ENCODE measurements at regions not wholly inside any gene's neighbourhood (a gene's known extent, or its start where the extent isn't known, plus 50 kb on each side); places are given as distances from the start of the nearest gene placed in this dataset.
"Not testable (repeated sequence)": the region's sequence is repeated elsewhere in the genome, so short reads cannot be mapped to it uniquely, and the experiment has no call there.

DNA sequence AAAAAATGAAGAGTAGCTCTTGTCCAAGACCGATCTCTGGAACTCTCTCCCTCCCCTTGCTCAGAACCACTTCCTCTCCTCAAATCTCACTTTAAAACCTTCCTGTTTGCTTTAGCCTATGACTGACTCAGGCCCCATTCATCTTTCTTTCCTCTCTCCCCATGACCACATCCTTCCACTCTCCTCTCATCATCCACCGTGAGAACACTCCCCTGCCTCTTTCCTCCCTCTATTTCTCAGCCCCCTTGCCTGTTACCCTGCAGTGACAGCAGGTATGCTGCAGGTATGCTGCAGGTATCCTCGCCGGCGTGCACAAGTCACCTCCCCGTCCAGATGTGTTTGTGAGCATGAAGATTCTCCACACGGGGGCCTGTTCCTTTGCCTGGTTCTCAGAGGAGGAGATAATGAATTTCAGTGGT lies 505.3 kb downstream of the CCDC171 start:
- no peak for DNase-seq

DNA sequence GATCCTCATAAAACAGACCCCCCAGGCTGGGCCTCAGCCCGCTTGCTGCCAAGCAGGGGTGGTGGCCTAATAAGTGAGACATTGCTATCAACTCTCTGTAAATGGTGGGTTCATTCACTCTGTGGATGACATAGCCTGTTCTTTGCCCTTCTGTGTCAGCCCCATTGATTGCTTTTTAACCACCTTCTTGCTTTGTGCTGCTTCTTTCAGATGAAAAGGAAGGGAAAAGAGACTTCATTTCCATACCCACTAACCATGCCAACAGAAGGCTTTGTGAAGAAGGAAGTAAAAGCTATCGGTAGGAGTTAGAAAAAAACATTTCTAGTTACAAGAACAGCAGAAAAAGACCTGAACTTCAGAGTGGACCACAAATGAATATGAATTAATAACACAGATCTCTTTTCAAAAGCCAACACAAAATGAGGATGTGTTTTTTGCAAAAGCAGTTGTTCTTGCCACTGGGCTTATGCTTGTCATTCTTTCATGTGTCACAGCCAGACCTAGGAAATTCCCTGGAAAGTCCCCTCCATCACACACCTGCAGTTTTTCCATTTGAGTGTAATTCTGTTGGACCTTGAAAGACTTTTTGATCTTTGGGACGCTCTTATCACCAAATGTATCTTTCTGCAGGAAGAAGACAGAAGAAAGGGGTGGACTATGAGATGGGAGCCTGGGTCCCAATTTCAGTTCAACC lies 507.7 kb downstream of the CCDC171 start:
- no peak for DNase-seq

DNA sequence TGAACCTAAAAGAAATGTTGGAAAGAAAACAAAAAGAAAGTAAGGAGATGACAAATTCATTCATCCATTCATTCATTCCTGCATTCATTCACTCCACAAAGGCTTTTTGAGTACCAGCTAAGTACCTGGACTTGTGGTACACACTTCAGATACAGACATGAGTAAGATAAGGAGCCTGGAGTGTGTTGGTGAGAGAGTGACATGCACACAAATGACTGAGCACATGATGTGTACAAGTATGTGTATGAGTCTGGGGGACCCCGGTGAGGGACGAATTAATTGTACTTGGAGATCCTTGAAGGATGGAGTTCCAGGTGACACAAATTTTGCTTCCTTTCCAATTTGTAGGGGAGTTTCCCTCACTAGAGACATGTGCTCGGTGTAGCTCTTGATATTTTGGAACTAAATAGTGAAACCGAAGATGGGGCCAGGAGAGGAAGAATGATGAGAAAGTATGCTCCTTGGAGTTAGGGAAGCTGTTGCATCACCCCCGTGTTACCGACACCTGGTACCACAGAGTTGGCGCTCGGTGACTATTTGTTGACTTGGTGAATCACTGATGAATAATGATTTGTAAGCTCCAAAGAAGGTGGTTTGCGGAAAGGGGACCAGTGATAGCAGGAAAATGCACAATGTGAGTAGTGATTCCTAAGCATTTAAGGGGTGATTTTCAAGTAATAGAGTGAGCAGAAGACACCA lies 509.8 kb downstream of the CCDC171 start:
- DNase-seq: no peak

DNA sequence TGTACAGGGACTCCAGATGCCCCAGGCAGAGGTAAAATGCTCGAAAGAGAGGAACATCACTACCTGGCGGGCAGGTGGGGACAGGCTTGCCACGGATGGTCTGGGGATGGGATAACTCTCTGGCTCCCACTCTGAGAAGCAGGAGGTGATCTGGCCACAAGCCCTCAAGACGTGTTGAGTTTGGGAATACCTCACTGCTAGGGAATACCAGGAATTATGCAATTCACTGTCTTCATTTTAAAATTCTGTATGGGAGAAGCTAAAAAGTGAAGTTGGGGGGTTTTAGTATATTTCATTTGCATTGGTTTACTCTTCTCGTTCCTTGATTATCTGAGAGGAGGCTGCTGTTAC lies 510.4 kb downstream of the CCDC171 start:
- DNase-seq: no peak

DNA sequence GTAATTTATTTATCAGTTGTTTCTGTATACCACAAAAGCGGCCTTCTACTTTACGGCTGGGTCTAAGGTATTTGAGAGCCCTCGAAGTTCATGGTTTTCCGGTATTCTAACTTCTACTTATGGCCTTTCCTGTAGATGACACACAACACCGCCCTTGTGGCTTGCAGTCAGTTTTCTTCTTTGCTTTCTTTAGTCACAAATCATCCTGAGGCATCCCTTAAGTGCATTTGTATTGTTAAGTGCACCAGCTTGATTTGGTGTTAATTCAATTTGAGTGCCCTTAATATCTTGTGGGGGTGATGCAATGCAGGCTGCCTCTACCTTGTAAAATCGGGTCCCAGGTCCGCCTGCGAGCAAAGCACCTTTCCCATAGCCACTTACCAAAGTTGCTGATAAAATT lies 511.9 kb downstream of the CCDC171 start:
- DNase-seq: no peak

DNA sequence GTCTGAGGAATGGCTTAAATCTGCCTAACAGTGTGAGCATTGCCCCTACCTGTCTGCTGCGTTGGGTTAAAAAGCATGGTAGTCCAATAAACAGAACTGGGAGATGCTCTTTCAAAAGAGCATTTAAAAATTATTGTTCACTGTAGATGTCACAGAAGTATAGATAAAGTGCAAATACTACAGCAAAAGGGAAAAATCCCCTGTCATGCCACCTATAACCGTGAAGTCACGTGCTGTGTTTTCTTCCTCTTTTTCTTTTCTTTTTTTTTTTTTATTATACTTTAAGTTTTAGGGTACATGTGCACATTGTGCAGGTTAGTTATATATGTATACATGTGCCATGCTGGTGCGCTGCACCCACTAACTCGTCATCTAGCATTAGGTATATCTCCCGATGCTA lies 513.4 kb downstream of the CCDC171 start:
- DNase-seq: not testable (repeated sequence)

DNA sequence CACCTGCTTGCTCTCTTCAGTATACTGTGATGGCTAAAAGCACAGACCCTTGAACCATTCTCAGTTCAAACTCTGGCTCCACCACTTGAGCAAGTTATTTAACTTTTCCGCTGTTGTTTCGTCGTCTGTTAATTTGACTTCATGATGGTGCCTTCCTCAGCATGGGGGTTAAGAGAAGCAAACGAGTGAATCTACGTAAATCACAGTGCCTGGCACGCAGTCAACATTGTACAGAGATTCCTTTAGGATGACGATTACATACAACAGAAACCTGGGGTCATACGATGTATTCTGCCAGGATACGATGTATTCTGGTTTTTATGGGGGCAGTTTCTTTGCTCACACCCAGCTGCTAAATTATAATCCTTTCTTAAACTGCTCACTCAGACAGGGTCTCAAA lies 515.6 kb downstream of the CCDC171 start:
- no peak for DNase-seq

DNA sequence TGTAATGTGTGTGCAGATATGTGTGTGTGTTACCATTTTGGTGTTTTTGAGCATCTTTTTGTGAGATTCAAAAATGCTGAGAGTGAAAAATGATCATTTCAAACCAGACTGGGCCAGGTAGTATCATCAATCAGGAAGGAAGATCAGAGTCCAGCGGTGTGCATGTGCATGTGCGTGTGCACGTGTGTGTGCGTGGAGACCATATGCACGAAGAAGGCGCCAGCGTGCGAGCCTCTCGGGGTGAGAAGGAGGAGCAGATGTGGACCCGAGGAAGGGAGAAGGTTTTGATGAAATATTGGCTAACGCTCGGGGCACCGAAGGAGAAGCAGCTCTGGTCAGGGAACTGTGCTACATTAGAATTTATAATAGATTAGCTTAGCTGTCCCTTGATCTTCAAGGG lies 516.4 kb downstream of the CCDC171 start:
- DNase-seq: no peak

DNA sequence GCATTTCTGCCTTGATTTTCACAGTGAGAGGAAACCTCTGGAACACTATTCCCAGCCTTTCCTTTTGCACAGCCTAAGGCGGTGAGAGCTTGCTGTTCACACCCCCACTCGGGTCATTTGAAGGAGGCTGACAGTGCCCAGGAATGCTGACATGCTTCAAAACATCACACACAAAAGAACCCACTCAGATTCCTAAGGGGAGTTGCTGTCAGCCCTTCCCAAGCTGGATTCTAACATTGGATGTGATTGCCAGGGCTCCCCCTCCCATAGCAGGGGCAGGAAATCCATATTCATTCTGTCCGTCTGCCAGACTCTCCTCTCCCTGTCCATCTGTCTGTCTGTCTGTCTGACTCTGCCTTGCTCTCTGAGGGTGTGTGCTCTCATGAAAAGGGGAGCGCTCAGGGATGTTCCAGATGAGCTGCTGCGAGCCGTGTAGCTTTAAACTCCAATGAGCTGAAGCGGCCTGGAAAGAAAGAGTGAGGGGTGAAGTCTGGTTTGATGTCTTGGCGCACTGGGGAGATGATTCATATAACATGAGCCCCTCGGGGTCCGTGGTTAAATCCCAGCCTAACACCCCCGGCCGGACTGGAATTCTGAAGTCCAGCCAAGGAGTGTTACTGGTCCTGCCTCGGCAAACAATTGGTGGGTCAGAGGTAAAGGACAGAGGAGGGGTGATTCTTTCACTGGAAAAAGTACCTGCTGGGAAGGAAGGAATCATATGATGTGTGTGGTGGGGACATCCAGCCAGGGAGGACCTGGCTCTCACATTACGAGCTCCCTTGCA lies 517.0 kb downstream of the CCDC171 start:
- DNase-seq: no peak

DNA sequence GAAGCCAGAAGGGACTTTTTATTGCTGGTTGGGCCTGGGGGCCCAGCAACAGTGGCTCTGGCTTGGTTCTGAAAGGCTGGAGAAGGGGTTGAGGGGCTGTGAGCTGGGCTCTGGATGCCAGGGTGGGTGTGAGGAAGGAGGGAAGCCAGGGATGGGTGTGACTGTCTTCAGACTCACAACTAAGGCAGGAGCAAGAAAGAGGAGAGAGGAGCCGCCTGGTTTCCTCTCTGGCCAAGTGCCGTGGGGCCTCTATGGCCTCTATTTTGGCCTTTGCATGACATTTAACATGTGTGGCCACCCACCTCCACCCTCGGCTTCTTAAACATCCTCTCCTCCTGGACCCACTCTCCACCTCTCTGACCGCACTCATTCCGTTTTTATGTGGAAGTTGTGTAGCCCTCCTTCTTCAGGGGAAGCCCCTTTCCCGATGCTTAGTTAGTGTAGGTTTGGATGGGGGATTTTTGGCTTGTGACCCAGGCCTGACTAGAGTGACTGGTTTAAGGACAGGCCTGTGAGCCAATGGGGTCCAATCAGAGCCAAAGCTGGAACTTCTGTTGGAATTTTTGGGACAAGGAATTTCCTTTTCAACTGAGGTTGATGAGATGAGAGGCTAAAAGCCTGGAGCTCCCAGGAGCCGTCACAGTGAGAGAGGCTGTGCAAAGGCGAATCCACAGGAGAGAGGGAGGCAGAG lies 517.8 kb downstream of the CCDC171 start:
- DNase-seq: no peak

DNA sequence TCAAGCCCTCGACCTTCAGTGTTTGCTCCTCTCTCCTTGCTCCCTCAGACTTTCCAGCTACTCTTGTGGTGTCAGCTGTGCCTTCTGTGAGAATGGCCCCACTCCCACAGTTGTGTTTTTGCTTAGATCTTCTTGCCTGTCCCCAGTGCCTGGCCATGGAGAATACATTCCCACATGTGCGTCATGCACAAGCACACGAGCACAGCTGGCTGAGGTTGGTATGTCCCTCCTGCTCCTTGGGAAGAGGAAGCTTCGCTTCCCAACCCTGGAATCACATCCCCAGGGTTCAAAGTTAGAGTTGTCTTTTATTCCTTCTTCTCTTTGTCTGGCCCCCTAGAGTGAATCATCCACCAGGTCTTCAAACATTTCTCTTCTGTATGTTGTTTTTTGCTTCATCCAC lies 518.6 kb downstream of the CCDC171 start:
- no peak for DNase-seq

DNA sequence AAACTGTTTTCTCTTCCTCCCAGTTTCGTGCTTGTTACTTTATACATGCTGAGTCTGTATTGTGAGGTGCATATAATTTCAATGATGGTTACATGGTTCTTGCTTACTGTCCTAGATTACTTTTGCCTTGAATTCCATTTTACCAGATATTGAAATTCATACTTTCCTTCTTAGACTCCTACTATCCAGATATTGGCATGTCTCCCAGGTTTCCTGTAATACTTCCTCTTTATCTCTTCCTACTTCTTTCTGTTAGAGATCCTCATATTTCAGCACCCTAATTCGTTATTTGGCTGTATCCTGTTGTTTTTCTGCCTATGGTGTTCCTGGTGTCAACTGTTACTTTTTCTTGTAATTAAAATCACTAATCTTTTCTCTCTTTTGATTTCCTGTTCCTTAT lies 522.1 kb downstream of the CCDC171 start:
- no peak for DNase-seq

DNA sequence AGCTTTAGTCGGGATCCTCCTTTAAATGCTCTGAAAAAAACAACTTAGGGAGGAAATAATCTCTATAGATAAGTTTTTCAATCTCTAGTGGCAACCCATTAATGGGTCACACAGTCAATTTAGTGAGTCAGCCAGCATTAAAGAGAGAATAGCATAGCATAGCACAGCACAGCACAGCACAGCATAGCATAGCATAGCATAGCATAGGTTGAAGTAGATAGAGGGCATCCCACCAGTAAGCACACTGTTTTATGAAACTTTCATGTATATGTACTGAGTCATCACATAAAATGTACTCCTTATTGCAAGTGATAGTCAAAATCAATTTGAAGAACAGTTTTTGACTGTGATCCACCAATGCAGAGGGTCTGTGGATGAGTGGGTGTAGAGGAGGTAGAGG lies 522.9 kb downstream of the CCDC171 start:
- no peak for DNase-seq

DNA sequence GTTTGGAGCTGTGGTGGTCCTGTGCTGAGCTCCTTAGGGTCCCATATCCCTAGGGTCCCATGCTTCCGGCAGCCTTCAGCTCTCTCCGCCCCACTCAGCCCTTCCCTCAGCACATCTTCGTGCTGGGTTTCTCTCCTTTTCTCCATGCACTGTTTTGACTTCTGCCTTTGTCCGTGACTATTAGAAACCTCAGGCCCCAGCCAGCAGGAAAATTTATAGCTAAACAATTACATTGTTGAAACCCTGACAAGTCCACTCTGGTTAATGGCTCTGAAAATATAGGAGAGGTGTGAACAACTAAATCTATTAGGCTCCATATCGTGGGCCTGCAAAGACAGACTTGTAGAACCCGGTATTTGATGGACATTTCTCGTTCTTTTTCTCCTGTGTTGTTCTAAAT lies 523.7 kb downstream of the CCDC171 start:
- no peak for DNase-seq

DNA sequence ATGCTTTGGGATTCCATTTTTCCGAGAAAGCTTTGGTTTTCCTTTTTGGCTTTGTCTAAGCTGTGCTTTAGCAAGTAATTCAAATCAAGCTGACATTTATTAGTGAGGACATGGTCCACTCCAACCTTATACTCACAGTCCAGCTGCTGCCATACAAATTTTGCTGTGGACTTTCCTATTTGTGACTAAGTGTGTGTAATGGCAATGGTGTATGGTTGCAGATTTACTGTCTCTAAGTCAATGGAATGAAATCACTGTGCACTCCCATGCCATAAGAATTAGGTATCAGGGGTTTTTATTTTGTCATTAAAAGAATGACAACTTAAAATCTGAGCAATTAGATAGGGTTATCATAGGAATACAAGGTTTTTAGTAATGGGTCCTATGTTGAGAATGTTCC lies 530.0 kb downstream of the CCDC171 start:
- no peak for DNase-seq

DNA sequence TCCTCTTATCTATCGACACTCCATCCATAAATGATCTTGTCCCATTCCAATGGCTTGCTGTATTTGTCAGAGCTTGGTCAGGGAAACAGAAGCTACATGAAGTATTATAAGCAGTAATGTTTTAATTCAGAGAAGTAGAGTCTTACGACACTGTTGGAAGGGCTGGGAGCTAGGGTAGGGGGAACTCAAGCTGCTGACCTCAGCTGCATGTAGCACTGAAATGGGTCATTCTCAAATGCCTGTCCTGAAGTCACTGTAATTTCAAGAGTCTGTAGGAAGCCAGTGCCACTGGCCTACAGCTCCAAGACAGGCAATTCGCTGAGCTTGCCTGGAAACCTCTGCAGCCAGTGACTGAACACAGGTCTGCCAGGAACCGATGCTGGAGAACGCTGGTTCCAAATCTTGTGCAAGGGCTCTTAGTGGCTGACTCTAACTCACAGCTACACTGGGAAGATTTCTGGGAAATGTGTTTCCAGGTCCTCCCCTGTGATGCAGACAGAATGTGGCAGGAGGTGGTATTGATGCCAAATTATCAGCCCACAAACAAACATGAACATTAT lies 532.4 kb downstream of the CCDC171 start:
- no peak for DNase-seq

DNA sequence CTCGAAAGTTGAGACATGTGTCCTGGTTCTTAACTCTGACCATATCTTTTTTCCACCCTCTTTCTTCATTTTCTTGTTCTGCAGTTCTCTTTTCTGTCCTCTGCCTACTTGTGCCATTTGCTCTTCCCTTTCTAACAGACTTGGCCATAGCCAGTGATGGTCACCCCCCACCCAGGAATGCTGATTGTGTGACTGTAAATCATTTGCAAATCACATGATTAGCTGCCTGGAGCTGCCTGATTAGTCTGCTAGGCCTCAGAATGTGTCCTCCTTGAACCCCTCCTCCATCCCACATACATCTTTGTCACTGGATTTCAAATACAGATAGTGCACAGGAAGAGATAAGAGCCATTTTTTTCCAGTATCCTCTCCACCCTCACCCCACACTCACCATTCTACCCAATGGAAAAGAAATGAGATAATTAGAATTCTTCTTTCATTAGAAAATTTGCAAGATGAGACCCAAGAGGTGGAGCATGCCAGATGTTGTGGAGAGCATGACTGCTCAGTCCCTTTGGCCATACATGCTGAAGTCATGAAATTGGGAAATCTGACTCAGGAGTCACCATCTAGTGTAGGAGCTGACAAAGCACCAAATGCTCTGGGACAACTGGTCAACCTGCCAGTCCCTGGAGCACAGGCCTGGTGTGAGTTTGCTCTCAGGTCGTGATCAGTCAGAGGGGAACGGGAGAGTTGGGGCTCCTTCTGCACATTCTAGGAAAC lies 538.2 kb downstream of the CCDC171 start:
- DNase-seq: no peak

DNA sequence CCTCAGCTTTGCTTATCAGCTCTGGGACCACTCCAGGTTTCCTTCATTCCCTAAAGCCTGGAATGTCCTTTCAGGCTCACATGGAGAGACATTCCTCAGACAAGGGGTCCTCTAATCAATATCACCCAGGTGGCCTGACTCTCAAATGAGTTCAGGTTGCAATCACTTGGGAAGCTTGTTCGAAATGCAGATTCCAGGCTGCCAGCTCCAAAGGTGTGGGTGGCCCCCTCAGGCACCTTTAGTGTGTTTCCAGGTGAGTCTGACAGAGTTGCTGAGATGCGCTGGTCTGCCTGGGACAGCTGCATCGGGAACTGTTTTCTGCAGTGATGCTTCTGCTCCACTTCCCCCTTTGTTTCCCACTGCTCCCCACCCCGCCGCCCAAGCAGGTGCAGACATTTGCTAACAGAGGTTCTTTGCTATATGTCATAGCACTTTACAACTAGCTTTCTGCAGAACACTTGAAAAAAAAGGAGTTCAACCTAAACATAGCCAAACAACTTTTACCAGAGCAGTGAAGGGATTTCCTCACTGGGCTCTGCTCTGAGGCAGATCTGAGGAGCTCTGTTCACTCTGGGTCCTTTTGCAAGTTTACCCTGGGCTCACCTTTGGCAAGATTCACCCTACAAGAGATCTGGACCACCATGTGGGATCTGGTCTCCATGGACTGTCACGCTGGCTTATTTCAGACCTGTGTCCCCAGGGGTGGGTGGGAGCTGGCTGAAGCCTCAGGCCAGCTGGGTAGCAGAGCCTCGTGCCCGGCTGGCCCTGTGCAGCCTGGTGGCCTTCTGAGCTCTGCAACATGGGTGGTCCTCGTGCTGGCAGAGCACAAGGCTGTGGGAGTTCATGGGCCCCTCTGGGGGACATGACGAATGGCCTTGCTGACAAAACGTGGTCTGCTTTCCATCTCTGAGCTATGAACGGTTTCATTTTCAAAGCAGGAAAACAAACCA lies 539.6 kb downstream of the CCDC171 start:
- DNase-seq: no peak

DNA sequence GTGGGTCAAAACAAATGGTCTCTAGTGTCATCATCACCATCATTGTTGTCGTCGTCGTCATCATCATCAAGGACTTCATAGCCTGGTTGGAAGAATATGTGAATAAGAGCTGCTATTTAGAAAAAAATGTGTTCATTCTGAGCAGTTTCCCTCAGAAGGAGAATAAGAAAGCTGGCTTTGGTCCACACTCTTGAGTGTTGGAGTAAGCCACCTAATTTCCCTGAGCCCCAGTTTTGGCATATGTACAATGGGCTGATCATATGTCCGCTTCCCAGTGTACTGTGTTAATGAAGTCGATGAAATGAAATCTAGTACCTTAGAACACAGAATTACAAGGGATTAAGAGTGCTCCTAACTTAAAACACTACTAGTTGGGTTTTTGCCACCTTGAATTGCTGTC lies 545.5 kb downstream of the CCDC171 start:
- DNase-seq: no peak

DNA sequence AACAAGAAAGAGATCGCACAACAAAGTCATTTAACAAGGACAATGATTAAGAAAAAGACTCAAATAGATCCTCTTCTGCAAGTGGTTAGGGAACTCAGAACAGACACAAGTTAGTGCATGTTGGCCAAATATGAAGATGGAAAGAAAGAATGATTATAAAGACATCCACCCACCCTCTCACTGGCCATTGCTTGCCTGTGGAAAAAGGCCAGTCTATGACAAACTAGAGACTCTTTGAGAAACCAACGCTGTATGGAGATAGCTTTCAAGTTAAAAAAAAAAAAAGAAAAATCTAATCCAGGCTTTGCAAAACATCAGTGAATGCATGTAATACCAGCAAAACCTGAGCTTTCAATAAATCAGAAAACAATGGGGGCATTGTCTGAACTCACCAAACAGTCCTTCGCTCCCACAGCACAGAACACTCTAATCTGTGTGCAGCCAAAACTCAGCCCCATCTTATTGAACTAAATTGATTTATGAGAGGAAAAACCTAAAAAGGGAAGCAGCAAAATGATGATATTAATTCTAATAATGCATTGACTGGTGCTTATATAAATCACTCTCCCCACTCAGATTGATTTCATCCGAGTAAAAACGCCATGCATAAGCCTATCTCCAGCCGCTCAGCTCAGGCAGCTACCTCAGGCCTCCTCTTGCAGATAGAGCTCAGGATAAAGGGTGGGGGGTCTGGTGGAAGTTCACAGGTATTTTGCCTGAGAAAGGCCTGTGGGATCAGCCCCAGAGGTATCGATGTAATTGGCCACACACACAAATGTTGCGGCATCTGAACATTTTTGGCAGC lies 547.1 kb downstream of the CCDC171 start:
- no peak for DNase-seq
